ENCODE measurements at regions not wholly inside any gene's neighbourhood (a gene's known extent, or its start where the extent isn't known, plus 50 kb on each side); places are given as distances from the start of the nearest gene placed in this dataset.

DNA sequence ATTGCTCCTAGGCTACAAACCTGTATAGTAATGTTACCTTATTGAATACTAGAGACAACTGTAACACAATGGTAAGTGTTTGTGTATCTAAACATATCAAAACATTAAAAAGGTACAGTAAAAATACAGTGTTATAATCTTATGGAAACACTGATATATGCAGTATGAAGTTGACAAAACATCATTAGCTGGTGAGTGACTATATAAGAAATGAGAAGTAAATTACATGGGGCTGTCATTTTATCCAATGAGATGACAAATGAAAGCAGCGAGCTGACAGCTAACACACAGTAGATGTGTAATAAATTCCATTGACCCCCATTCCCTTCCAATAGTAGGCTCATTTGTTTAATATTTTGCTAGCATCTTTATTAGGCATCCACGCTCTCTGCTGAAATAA is 198.1 kb upstream of the GHITM start:
- no peak for TF ChIP-seq POLR2AphosphoS5 (IDR thresholded peaks at IDR 0.05; ENCODE audit: low read depth, low read length)
- TF ChIP-seq, protein P1, sequence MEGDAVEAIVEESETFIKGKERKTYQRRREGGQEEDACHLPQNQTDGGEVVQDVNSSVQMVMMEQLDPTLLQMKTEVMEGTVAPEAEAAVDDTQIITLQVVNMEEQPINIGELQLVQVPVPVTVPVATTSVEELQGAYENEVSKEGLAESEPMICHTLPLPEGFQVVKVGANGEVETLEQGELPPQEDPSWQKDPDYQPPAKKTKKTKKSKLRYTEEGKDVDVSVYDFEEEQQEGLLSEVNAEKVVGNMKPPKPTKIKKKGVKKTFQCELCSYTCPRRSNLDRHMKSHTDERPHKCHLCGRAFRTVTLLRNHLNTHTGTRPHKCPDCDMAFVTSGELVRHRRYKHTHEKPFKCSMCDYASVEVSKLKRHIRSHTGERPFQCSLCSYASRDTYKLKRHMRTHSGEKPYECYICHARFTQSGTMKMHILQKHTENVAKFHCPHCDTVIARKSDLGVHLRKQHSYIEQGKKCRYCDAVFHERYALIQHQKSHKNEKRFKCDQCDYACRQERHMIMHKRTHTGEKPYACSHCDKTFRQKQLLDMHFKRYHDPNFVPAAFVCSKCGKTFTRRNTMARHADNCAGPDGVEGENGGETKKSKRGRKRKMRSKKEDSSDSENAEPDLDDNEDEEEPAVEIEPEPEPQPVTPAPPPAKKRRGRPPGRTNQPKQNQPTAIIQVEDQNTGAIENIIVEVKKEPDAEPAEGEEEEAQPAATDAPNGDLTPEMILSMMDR (IDR thresholded peaks at IDR 0.05; ENCODE audit: control extremely low read depth in 1 of 3, insufficient read depth in 1 of 3, low read depth in 1 of 3, low read length in 3 of 3): no peak
- TF ChIP-seq, protein P2, sequence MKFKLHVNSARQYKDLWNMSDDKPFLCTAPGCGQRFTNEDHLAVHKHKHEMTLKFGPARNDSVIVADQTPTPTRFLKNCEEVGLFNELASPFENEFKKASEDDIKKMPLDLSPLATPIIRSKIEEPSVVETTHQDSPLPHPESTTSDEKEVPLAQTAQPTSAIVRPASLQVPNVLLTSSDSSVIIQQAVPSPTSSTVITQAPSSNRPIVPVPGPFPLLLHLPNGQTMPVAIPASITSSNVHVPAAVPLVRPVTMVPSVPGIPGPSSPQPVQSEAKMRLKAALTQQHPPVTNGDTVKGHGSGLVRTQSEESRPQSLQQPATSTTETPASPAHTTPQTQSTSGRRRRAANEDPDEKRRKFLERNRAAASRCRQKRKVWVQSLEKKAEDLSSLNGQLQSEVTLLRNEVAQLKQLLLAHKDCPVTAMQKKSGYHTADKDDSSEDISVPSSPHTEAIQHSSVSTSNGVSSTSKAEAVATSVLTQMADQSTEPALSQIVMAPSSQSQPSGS (IDR thresholded peaks at IDR 0.05; ENCODE audit: low read length): no peak
- TF ChIP-seq, protein P3, sequence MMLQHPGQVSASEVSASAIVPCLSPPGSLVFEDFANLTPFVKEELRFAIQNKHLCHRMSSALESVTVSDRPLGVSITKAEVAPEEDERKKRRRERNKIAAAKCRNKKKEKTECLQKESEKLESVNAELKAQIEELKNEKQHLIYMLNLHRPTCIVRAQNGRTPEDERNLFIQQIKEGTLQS (IDR thresholded peaks at IDR 0.05; ENCODE audit: insufficient read depth, low read depth, low read length): no peak
